ENCODE measurements at regions not wholly inside any gene's neighbourhood (a gene's known extent, or its start where the extent isn't known, plus 50 kb on each side); places are given as distances from the start of the nearest gene placed in this dataset.

DNA sequence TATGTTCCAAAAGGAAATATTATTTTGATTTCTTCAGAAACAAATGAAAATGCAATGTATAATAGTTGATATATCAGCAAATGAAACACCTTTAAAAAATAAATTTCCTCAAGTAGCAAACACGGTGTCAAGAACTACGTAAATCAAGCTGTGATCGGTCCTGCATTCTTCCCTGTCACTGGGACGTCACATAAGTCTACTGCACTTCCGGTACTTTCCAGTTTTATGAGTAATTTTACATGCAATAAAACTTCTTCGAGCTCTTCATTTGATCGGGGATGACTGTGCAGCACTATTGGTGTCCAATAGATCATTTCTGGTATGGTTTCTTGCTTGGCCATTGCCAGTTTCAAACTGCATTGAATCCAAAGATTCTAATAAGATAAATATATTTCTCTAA is 114.0 kb upstream of the VEGFC start:
- no peaks in the 10 kb centered on the region for H3K36me3 ChIP-seq (ENCODE audit: control insufficient read depth, insufficient read depth, low read length)
- H3K9ac ChIP-seq, result no peak overlapping the region
- no peaks in the 10 kb centered on the region for H3K27me3 ChIP-seq (ENCODE audit: control insufficient read depth, insufficient read depth, low read length)
- no peak overlapping the region for H2AFZ ChIP-seq
- no peaks in the 10 kb centered on the region for H3K4me1 ChIP-seq
- no peak overlapping the region for H3K4me2 ChIP-seq (ENCODE audit: low read length)
- TF ChIP-seq, protein P1, sequence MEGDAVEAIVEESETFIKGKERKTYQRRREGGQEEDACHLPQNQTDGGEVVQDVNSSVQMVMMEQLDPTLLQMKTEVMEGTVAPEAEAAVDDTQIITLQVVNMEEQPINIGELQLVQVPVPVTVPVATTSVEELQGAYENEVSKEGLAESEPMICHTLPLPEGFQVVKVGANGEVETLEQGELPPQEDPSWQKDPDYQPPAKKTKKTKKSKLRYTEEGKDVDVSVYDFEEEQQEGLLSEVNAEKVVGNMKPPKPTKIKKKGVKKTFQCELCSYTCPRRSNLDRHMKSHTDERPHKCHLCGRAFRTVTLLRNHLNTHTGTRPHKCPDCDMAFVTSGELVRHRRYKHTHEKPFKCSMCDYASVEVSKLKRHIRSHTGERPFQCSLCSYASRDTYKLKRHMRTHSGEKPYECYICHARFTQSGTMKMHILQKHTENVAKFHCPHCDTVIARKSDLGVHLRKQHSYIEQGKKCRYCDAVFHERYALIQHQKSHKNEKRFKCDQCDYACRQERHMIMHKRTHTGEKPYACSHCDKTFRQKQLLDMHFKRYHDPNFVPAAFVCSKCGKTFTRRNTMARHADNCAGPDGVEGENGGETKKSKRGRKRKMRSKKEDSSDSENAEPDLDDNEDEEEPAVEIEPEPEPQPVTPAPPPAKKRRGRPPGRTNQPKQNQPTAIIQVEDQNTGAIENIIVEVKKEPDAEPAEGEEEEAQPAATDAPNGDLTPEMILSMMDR (IDR thresholded peaks at IDR 0.05), result no peak
- no peak overlapping the region for H3K4me3 ChIP-seq (ENCODE audit: low read depth, low read length)
- H3K79me2 ChIP-seq, result no peaks in the 10 kb centered on the region
- no peak overlapping the region for H3K27ac ChIP-seq
- H3K9me3 ChIP-seq (ENCODE audit: control insufficient read depth, low read length), result no peaks in the 10 kb centered on the region

DNA sequence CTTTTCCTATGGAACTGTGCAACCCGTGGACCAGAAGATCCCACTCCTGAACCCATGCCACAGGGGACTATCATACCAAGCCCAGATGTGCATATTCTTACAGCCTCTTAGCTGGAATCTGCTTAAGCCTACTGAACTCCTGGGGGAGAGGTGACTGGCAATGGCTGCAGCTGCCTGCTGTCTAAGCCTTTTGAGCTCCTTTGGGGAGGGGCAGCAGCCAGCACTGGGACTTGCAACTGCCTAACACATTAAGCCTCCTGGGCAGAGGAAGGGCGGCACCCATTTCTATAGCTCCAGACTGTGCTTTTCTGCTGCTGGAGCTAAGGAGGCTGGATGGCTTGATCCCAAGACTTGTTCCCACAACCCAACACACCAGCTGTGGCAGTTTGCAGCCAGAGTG is 117.9 kb upstream of the VEGFC start:
- Histone ChIP-seq H3K9me3 (ENCODE audit: control insufficient read depth, low read length) (no peaks in the 10 kb centered on the region), H3K9ac (no peak overlapping the region), H3K36me3 (ENCODE audit: control insufficient read depth, insufficient read depth, low read length) (no peaks in the 10 kb centered on the region), H3K4me3 (ENCODE audit: low read depth, low read length) (no peak overlapping the region), H3K79me2 (no peaks in the 10 kb centered on the region), H3K27me3 (ENCODE audit: control insufficient read depth, insufficient read depth, low read length) (no peaks in the 10 kb centered on the region), H2AFZ (no peak overlapping the region), H3K4me1 (no peaks in the 10 kb centered on the region), H3K4me2 (ENCODE audit: low read length) (no peak overlapping the region), H3K27ac (no peak overlapping the region)
- TF ChIP-seq, protein P1 (IDR thresholded peaks at IDR 0.05), result no peak

DNA sequence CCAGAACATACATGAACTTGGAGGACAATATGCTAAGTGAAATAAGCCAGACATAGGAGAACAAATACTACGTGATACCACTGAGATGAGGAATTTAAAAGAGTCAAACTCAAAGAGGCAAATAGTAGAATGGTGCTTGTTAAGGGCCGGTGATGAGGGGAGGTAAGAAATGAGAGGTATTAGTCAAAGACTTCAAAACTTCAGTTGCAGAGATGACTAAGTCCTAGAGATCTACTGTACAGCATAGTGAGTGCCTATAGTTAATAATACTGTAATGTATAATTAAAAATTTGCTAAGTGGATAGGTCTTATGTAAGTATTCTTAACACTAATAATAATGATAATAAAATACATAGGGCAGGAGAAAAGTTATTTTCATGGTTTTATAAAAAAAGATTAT is 126.9 kb upstream of the VEGFC start:
- no peak overlapping the region for H3K9ac ChIP-seq
- no peak overlapping the region for H3K4me2 ChIP-seq (ENCODE audit: low read length)
- H3K9me3 ChIP-seq (ENCODE audit: control insufficient read depth, low read length), result no peaks in the 10 kb centered on the region
- H2AFZ ChIP-seq, result no peak overlapping the region
- no peaks in the 10 kb centered on the region for H3K36me3 ChIP-seq (ENCODE audit: control insufficient read depth, insufficient read depth, low read length)
- TF ChIP-seq, protein P1 (IDR thresholded peaks at IDR 0.05), result no peak
- H3K4me1 ChIP-seq, result no peaks in the 10 kb centered on the region
- no peak overlapping the region for H3K4me3 ChIP-seq (ENCODE audit: low read depth, low read length)
- no peaks in the 10 kb centered on the region for H3K79me2 ChIP-seq
- H3K27me3 ChIP-seq (ENCODE audit: control insufficient read depth, insufficient read depth, low read length), result no peaks in the 10 kb centered on the region
- H3K27ac ChIP-seq, result no peak overlapping the region

GRCh38 chr4:176920694-176921093 is 128.0 kb upstream of the VEGFC start:
- Histone ChIP-seq H3K4me3 (ENCODE audit: low read depth, low read length) (no peak overlapping the region), H3K79me2 (no peaks in the 10 kb centered on the region), H3K4me2 (ENCODE audit: low read length) (no peak overlapping the region), H3K4me1 (no peaks in the 10 kb centered on the region), H3K9ac (no peak overlapping the region), H3K9me3 (ENCODE audit: control insufficient read depth, low read length) (no peaks in the 10 kb centered on the region), H3K36me3 (ENCODE audit: control insufficient read depth, insufficient read depth, low read length) (no peaks in the 10 kb centered on the region), H3K27ac (no peak overlapping the region), H2AFZ (no peak overlapping the region), H3K27me3 (ENCODE audit: control insufficient read depth, insufficient read depth, low read length) (no peaks in the 10 kb centered on the region)
- TF ChIP-seq, protein P1 (IDR thresholded peaks at IDR 0.05), result no peak

DNA sequence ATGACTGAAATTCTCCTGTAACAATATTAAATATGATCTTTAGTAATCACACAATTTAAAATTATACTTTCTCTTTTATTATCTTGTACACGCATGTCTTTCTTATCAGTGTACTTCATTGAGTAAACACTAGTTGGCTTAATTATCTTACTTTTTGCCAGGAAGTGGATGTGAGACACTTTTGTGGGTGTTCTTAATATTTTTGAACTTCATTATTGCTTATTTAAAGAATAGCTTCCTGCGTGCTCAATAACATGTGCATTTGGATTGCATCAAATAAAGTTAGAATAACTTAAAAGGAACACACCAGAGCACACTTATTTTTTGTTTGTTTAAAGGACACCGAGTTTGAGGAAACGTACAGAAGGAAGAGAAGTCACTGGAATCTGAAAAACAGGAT is 128.5 kb upstream of the VEGFC start:
- Histone ChIP-seq H3K9me3 (ENCODE audit: control insufficient read depth, low read length) (no peaks in the 10 kb centered on the region), H3K4me3 (ENCODE audit: low read depth, low read length) (no peak overlapping the region), H3K9ac (no peak overlapping the region), H3K4me1 (no peaks in the 10 kb centered on the region), H3K27me3 (ENCODE audit: control insufficient read depth, insufficient read depth, low read length) (no peaks in the 10 kb centered on the region), H3K79me2 (no peaks in the 10 kb centered on the region), H3K27ac (no peak overlapping the region), H3K4me2 (ENCODE audit: low read length) (no peak overlapping the region), H2AFZ (no peak overlapping the region), H3K36me3 (ENCODE audit: control insufficient read depth, insufficient read depth, low read length) (no peaks in the 10 kb centered on the region)
- TF ChIP-seq, protein P1 (IDR thresholded peaks at IDR 0.05), result no peak

Measured in parathyroid adenoma (tissue), 2 donors.